Lower leg skin (tissue), 4 donors: ENCODE measurements at regions not wholly inside any gene's neighbourhood (a gene's known extent, or its start where the extent isn't known, plus 50 kb on each side); places are given as distances from the start of the nearest gene placed in this dataset.

Experiments
- DNase-seq, 2 donors: peaks; one replicate each; pipeline ENCODE4 v3.0.0-alpha.2; 2019; ENCODE audit warnings: low spot score in 2 of 2
- H3K4me3 ChIP-seq: fragments of 200-600 bp; sonication (generic); 2 replicates; pipeline ENCODE4 v1.5.1; 2017; ENCODE audit warnings: mild to moderate bottlenecking, low read depth; ENCODE audit not compliant: poor library complexity, severe bottlenecking
- POLR2A ChIP-seq, 2 donors: fragments of 450-650 bp; IDR thresholded peaks; one replicate each; pipeline ENCODE4 v1.6.1; 2016 to 2017; ENCODE audit warnings: antibody characterized with exemption in 2 of 2, mild to moderate bottlenecking in 1 of 2, moderate library complexity in 1 of 2
- WGBS, 2 donors: methylation state at CpG; one replicate each; pipeline ENCODE4 v1.1.5; 2018; 5-methylcytosine and 5-hydroxymethylcytosine counted together
- intact Hi-C: fragments of 100-400 bp; cut with DNase I; formaldehyde crosslinking; loops from one replicate; pipeline ENCODE4 v1.15.0; 2023; ENCODE audit warnings: low total_unique reads
- TF ChIP-seq, protein P1 (sequence below), 3 donors: fragments of 450-650 bp; IDR thresholded peaks; one replicate each; pipeline ENCODE4 v1.5.1; 2016; ENCODE audit warnings: antibody characterized with exemption in 3 of 3, mild to moderate bottlenecking in 3 of 3, moderate library complexity in 2 of 3

DNA sequence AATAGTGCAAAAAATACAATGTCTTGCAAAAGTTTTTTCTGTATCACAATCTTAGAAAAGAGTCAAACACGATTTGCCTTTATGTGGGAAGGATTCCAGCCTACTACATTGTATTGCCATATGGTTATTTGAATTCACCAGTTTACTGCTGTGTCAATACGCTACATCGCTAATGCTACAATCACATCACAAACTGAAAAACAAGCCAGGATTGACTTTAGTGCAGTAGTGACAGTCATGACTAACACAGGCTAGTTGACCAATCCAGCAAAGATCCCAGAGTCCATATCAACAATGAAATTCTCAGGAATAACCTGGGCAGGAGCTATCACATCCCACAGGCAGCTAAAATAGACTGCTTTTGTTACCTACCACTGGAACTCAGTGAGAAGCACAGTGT, 67.0 kb downstream of the IL12A start:
- 91 to 95% methylated on average over 3 of the region's 3 CpGs for WGBS, 2 donors

DNA sequence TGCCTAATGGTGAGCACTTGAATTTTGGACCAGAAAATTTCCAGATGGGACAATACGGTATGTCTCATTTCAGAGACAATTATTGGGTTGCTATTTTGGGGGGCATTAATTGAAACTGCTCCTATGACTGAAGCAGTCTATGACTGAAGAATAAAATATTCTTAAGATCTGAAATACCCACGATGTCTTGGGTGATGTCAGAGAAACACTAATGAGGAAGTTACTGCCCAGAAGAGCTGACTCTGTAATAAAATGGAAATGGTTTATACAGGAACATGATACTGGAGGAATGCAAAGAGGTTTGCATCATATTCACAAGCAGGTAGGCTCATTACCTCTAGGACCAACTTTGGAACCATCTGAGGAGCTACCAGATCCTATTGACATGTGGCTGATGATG, 68.7 kb downstream of the IL12A start:
- no peak for TF ChIP-seq POLR2A (IDR thresholded peaks at IDR 0.05)
- TF ChIP-seq, protein P1, sequence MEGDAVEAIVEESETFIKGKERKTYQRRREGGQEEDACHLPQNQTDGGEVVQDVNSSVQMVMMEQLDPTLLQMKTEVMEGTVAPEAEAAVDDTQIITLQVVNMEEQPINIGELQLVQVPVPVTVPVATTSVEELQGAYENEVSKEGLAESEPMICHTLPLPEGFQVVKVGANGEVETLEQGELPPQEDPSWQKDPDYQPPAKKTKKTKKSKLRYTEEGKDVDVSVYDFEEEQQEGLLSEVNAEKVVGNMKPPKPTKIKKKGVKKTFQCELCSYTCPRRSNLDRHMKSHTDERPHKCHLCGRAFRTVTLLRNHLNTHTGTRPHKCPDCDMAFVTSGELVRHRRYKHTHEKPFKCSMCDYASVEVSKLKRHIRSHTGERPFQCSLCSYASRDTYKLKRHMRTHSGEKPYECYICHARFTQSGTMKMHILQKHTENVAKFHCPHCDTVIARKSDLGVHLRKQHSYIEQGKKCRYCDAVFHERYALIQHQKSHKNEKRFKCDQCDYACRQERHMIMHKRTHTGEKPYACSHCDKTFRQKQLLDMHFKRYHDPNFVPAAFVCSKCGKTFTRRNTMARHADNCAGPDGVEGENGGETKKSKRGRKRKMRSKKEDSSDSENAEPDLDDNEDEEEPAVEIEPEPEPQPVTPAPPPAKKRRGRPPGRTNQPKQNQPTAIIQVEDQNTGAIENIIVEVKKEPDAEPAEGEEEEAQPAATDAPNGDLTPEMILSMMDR (IDR thresholded peaks at IDR 0.05), result no peak
- WGBS, 2 donors, result 71 to 76% methylated on average over 2 of the region's 2 CpGs
- intact Hi-C loops, result no loop called here
- no peak overlapping the region for H3K4me3 ChIP-seq
- DNase-seq, result no peak

More for the DNA sequence above, 67.0 kb downstream of the IL12A start:
- DNase-seq, result no peak
- no peak for TF ChIP-seq POLR2A (IDR thresholded peaks at IDR 0.05)
- no peak overlapping the region for H3K4me3 ChIP-seq
- intact Hi-C loops, result no loop called here

DNA sequence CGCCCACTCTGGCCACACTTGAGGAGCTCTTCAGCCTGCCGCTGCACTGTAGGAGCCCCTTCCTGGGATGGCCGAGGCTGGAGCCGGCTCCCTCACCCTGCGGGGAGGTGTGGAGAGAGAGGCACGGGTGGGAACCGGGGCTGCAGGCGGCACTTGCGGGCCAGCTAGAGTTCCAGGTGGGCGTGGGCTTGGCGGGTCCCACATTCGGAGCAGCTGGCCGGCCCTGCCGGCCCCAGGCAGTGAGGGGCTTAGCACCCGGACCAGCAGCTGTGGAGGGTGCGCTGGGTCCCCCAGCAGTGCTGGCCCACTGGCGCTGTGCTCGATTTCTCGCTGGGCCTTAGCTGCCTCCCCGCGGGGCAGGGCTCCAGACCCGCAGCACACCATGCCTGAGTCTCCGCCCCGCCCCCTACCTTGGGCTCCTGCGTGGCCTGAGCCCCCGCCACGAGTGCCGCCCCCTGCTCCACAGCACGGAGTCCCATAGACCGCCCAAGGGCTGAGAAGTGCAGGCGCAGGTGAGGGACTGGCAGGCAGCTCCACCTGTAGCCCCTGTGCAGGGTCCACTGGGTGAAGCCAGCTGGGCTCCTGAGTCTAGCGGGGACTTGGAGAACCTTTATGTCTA, 71.9 kb downstream of the IL12A start:
- intact Hi-C loops, result no loop called here
- WGBS, 2 donors, result 93 to 95% methylated on average over 22 to 31 of the region's 32 CpGs
- TF ChIP-seq, protein P1 (IDR thresholded peaks at IDR 0.05), result no peak
- no peak for TF ChIP-seq POLR2A (IDR thresholded peaks at IDR 0.05)
- DNase-seq, result no peak
- H3K4me3 ChIP-seq, result no peak overlapping the region

DNA sequence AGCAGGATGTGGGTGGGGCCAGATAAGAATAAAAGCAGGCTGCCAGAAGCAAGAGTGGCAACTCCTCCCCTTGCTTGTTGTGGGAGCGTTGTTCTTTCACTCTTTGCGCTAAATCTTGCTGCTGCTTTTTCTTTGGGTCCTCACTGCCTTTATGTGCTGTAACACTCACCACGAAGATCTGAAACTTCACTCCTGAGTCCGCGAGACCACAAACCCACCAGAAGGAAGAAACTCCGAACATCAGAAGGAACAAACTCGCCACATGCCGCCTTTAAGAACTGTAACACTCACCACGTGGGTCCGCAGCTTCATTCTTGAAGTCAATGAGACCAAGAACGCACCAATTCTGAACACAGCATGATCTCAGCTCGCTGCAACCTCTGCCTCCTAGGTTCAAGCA, 72.9 kb downstream of the IL12A start:
- DNase-seq, result no peak
- TF ChIP-seq, protein P1 (IDR thresholded peaks at IDR 0.05), result no peak
- TF ChIP-seq POLR2A (IDR thresholded peaks at IDR 0.05), result no peak
- intact Hi-C loops, result no loop called here
- 79 to 82% methylated on average over 12 of the region's 12 CpGs for WGBS, 2 donors
- H3K4me3 ChIP-seq, result no peak overlapping the region

DNA sequence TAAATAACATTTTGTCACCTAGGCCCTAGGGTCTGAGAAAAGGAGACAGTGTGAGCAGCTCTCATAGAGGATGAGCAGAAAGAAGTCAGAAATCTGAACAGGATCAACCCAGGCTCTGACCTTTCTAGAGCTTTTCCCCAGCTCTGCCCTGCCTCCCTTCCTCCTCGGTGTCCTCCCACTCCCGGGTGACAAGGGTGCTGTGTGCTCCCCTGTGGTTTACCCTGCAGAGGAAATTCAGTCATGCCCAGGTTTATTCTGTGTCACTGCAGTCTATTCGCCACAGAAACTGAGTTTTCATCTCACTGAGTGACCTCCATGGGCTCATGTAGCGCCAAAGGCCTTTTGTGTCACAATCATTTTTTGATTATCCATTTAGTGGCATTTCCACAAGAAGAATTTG, 76.6 kb downstream of the IL12A start:
- no peak overlapping the region for H3K4me3 ChIP-seq
- intact Hi-C loops, result no loop called here
- TF ChIP-seq, protein P1 (IDR thresholded peaks at IDR 0.05), result no peak
- TF ChIP-seq POLR2A (IDR thresholded peaks at IDR 0.05), result no peak
- 78 to 82% methylated on average over 4 of the region's 4 CpGs for WGBS, 2 donors
- DNase-seq, result no peak

DNA sequence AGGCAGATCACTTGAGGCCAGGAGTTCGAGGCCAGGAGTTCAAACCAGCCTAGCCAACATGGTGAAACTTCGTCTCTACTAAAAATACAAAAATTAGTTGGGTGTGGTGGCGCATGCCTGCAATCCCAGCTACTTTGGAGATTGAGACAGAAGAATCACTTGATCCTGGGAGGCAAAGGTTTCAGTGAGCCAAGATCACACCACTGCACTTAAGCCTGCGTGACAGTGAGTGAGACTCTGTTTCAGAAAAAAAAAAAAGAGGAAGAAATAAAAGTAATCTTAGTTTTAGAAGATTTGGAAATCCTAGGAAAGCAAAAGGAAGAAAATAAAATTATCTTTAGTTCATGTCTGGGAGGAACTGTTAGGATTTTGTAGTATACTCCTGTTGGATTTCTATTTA, 77.2 kb downstream of the IL12A start:
- TF ChIP-seq, protein P1 (IDR thresholded peaks at IDR 0.05), result no peak
- TF ChIP-seq POLR2A (IDR thresholded peaks at IDR 0.05), result no peak
- 69 to 80% methylated on average over 4 of the region's 4 CpGs for WGBS, 2 donors
- DNase-seq, result no peak
- no peak overlapping the region for H3K4me3 ChIP-seq
- intact Hi-C loops, result no loop called here
